Activated CD4-positive, alpha-beta T cell treated with anti-CD3 and anti-CD28 coated beads for 36 hours (primary cell): ENCODE measurements at regions not wholly inside any gene's neighbourhood (a gene's known extent, or its start where the extent isn't known, plus 50 kb on each side); places are given as distances from the start of the nearest gene placed in this dataset.
"Not testable (repeated sequence)": the region's sequence is repeated elsewhere in the genome, so short reads cannot be mapped to it uniquely, and the experiment has no call there.

Experiments
- ATAC-seq: fragments of 200-7000 bp; cut with Tn5 transposase; one replicate; pipeline ENCODE4 v1.10.0; 2021; ENCODE audit warnings: mild to moderate bottlenecking, moderate library complexity
- CTCF ChIA-PET: fragments of 350-600 bp; sonication (Branson Sonifier 250); formaldehyde crosslinking; loops from one replicate; lab custom pipeline; 2021; ENCODE audit warnings: antibody characterized with exemption; lab: Charles Lee
- POLR2A ChIA-PET: fragments of 350-600 bp; sonication (Branson Sonifier 250); formaldehyde crosslinking; loops from one replicate; lab custom pipeline; 2021; ENCODE audit warnings: antibody characterized with exemption, inconsistent platforms; lab: Charles Lee
- DNase-seq: peaks from one replicate; pipeline ENCODE4 v3.0.0-alpha.2; 2020
- H3K27ac Mint-ChIP-seq: one replicate; pipeline ENCODE4 v1.8.0; 2021; ENCODE audit warnings: mixed read lengths
- H3K27me3 Mint-ChIP-seq: one replicate; pipeline ENCODE4 v1.8.0; 2021; ENCODE audit warnings: mixed read lengths
- H3K36me3 Mint-ChIP-seq: one replicate; pipeline ENCODE4 v1.8.0; 2021; ENCODE audit warnings: low read depth, mixed read lengths
- H3K4me1 Mint-ChIP-seq: one replicate; pipeline ENCODE4 v1.8.0; 2021; ENCODE audit warnings: mixed read lengths
- H3K4me3 Mint-ChIP-seq: one replicate; pipeline ENCODE4 v1.8.0; 2021; ENCODE audit warnings: mild to moderate bottlenecking, moderate library complexity, mixed read lengths
- H3K9me3 Mint-ChIP-seq: one replicate; pipeline ENCODE4 v1.8.0; 2021; ENCODE audit warnings: low read depth, mixed read lengths
- intact Hi-C, 2 experiments: fragments of 100-400 bp; cut with DNase I in 1 of 2; cut with micrococcal nuclease in 1 of 2; formaldehyde crosslinking; loops; one replicate each; pipeline versions ENCODE4 v1.14.2 to v1.15.1; 2022 to 2024; cut with DNase I, micrococcal nuclease

GRCh38 chr1:166629946-166630345, 209.3 kb upstream of the POGK start:
- Mint-ChIP-seq H3K36me3 (no peaks in the 10 kb centered on the region), H3K4me1 (no peaks in the 10 kb centered on the region), H3K9me3 (no peaks in the 10 kb centered on the region), H3K27me3 (peaks cover 4% of the 10 kb centered on the region), H3K27ac (no peak overlapping the region), H3K4me3 (no peak overlapping the region)
- no peak for ATAC-seq
- intact Hi-C loops = no loop called here
- ChIA-PET CTCF (no interaction called here), POLR2A (no interaction called here)
- no peak for DNase-seq

GRCh38 chr1:166630369-166630768, 208.9 kb upstream of the POGK start:
- intact Hi-C loops = no loop called here
- peaks cover 8% of the 10 kb centered on the region for H3K27me3 Mint-ChIP-seq
- no peak overlapping the region for H3K27ac Mint-ChIP-seq
- no peak for DNase-seq
- CTCF ChIA-PET = no interaction called here
- H3K36me3 Mint-ChIP-seq = no peaks in the 10 kb centered on the region
- POLR2A ChIA-PET = no interaction called here
- H3K4me3 Mint-ChIP-seq = no peak overlapping the region
- no peaks in the 10 kb centered on the region for H3K9me3 Mint-ChIP-seq
- no peak for ATAC-seq
- no peaks in the 10 kb centered on the region for H3K4me1 Mint-ChIP-seq

- H3K27ac Mint-ChIP-seq = no peak overlapping the region
- DNase-seq (no peak), ATAC-seq (no peak)
- intact Hi-C loops = no loop called here
- no peaks in the 10 kb centered on the region for H3K36me3 Mint-ChIP-seq
- no peak overlapping the region for H3K4me3 Mint-ChIP-seq
- no peaks in the 10 kb centered on the region for H3K4me1 Mint-ChIP-seq
- H3K27me3 Mint-ChIP-seq = peaks cover 24% of the 10 kb centered on the region
- POLR2A ChIA-PET = no interaction called here
- H3K9me3 Mint-ChIP-seq = no peaks in the 10 kb centered on the region
- CTCF ChIA-PET = no interaction called here
These were observed 201.1 kb upstream of the POGK start for GRCh38 chr1:166638137-166638536.

GRCh38 chr1:166657228-166657627, 182.0 kb upstream of the POGK start:
- DNase-seq, ATAC-seq, H3K27ac Mint-ChIP-seq, H3K36me3 Mint-ChIP-seq, H3K27me3 Mint-ChIP-seq, H3K4me3 Mint-ChIP-seq, POLR2A ChIA-PET, intact Hi-C loops, CTCF ChIA-PET, H3K9me3 Mint-ChIP-seq, H3K4me1 Mint-ChIP-seq: not testable (repeated sequence)

- H3K27ac Mint-ChIP-seq, POLR2A ChIA-PET, H3K4me3 Mint-ChIP-seq, H3K4me1 Mint-ChIP-seq, H3K9me3 Mint-ChIP-seq, H3K36me3 Mint-ChIP-seq, ATAC-seq, intact Hi-C loops, H3K27me3 Mint-ChIP-seq, CTCF ChIA-PET, DNase-seq: not testable (repeated sequence)
These were observed 172.5 kb upstream of the POGK start for GRCh38 chr1:166666790-166667189.

GRCh38 chr1:166667600-166667999, 171.7 kb upstream of the POGK start:
- not testable (repeated sequence) for H3K4me1 Mint-ChIP-seq

GRCh38 chr1:166671627-166672026, 167.6 kb upstream of the POGK start:
- CTCF ChIA-PET = no interaction called here
- no peaks in the 10 kb centered on the region for H3K36me3 Mint-ChIP-seq

More at GRCh38 chr1:166667600-166667999, 171.7 kb upstream of the POGK start:
- ATAC-seq, intact Hi-C loops, H3K27me3 Mint-ChIP-seq, CTCF ChIA-PET, DNase-seq, H3K4me3 Mint-ChIP-seq, H3K9me3 Mint-ChIP-seq, POLR2A ChIA-PET, H3K36me3 Mint-ChIP-seq, H3K27ac Mint-ChIP-seq: not testable (repeated sequence)

GRCh38 chr1:166673722-166674121, 165.6 kb upstream of the POGK start:
- no peaks in the 10 kb centered on the region for H3K9me3 Mint-ChIP-seq
- ATAC-seq = no peak
- ChIA-PET POLR2A (no interaction called here), CTCF (no interaction called here)
- no peak overlapping the region for H3K4me3 Mint-ChIP-seq
- no peak overlapping the region for H3K27ac Mint-ChIP-seq
- no peaks in the 10 kb centered on the region for H3K36me3 Mint-ChIP-seq
- DNase-seq = no peak
- peaks cover 12% of the 10 kb centered on the region for H3K4me1 Mint-ChIP-seq
- intact Hi-C loops = no loop called here
- H3K27me3 Mint-ChIP-seq = peaks cover 4% of the 10 kb centered on the region

More at GRCh38 chr1:166671627-166672026, 167.6 kb upstream of the POGK start:
- Mint-ChIP-seq H3K9me3 (no peaks in the 10 kb centered on the region), H3K27ac (no peak overlapping the region), H3K4me3 (no peak overlapping the region), H3K4me1 (peaks cover 12% of the 10 kb centered on the region), H3K27me3 (peaks cover 2% of the 10 kb centered on the region)
- ATAC-seq (no peak), DNase-seq (no peak)
- intact Hi-C loops = no loop called here
- POLR2A ChIA-PET = no interaction called here

- H3K36me3 Mint-ChIP-seq = no peaks in the 10 kb centered on the region
- no peak overlapping the region for H3K4me3 Mint-ChIP-seq
- no peaks in the 10 kb centered on the region for H3K9me3 Mint-ChIP-seq
- ChIA-PET POLR2A (no interaction called here), CTCF (no interaction called here)
- H3K27ac Mint-ChIP-seq = no peak overlapping the region
- intact Hi-C loops = no loop called here
- peaks cover 12% of the 10 kb centered on the region for H3K4me1 Mint-ChIP-seq
- DNase-seq (no peak), ATAC-seq (no peak)
- H3K27me3 Mint-ChIP-seq = peaks cover 2% of the 10 kb centered on the region
These were observed 164.1 kb upstream of the POGK start for GRCh38 chr1:166675213-166675612.

GRCh38 chr1:166676981-166677380, 162.3 kb upstream of the POGK start:
- Mint-ChIP-seq H3K36me3 (no peaks in the 10 kb centered on the region), H3K4me1 (peaks cover 12% of the 10 kb centered on the region), H3K27me3 (peaks cover 5% of the 10 kb centered on the region), H3K4me3 (no peak overlapping the region), H3K9me3 (peaks cover 2% of the 10 kb centered on the region), H3K27ac (no peak overlapping the region)
- DNase-seq (no peak), ATAC-seq (no peak)
- intact Hi-C loops = no loop called here
- ChIA-PET POLR2A (no interaction called here), CTCF (no interaction called here)

- no peaks in the 10 kb centered on the region for H3K4me1 Mint-ChIP-seq
- peaks cover 5% of the 10 kb centered on the region for H3K27me3 Mint-ChIP-seq
- intact Hi-C loops = no loop called here
- no peak overlapping the region for H3K4me3 Mint-ChIP-seq
- H3K36me3 Mint-ChIP-seq = no peaks in the 10 kb centered on the region
- ChIA-PET CTCF (no interaction called here), POLR2A (no interaction called here)
- H3K27ac Mint-ChIP-seq = no peak overlapping the region
- no peak for DNase-seq
- ATAC-seq = no peak
- peaks cover 2% of the 10 kb centered on the region for H3K9me3 Mint-ChIP-seq
These were observed 159.9 kb upstream of the POGK start for GRCh38 chr1:166679369-166679768.

GRCh38 chr1:166682588-166682987, 156.7 kb upstream of the POGK start:
- ChIA-PET POLR2A (no interaction called here), CTCF (no interaction called here)
- Mint-ChIP-seq H3K9me3 (peaks cover 18% of the 10 kb centered on the region), H3K4me1 (no peaks in the 10 kb centered on the region), H3K27ac (no peak overlapping the region), H3K27me3 (peaks cover 18% of the 10 kb centered on the region), H3K4me3 (no peak overlapping the region), H3K36me3 (no peaks in the 10 kb centered on the region)
- intact Hi-C loops = no loop called here
- DNase-seq (no peak), ATAC-seq (no peak)

GRCh38 chr1:166684669-166685068, 154.6 kb upstream of the POGK start:
- H3K36me3 Mint-ChIP-seq, CTCF ChIA-PET, ATAC-seq, H3K27ac Mint-ChIP-seq, intact Hi-C loops, DNase-seq, H3K4me3 Mint-ChIP-seq, H3K4me1 Mint-ChIP-seq, POLR2A ChIA-PET: not testable (repeated sequence)
- Mint-ChIP-seq H3K9me3 (peaks cover 18% of the 10 kb centered on the region), H3K27me3 (peaks cover 18% of the 10 kb centered on the region)
